ENCODE measurements at regions not wholly inside any gene's neighbourhood (a gene's known extent, or its start where the extent isn't known, plus 50 kb on each side); places are given as distances from the start of the nearest gene placed in this dataset.
"Not testable (repeated sequence)": the region's sequence is repeated elsewhere in the genome, so short reads cannot be mapped to it uniquely, and the experiment has no call there.

GRCh38 chr16:59116744-59117143 lies 382.6 kb upstream of the GOT2 start:
- DNase-seq (ENCODE audit: low read depth in 2 of 2), result no peak

GRCh38 chr16:59114790-59115189 lies 380.7 kb upstream of the GOT2 start:
- DNase-seq (ENCODE audit: low read depth in 2 of 2), result no peak

- no peak for DNase-seq (ENCODE audit: low read depth in 2 of 2)
These were observed 379.0 kb upstream of the GOT2 start for GRCh38 chr16:59113004-59113670.

- DNase-seq (ENCODE audit: low read depth in 2 of 2), result no peak
These were observed 377.2 kb upstream of the GOT2 start for GRCh38 chr16:59111280-59111679.

- DNase-seq (ENCODE audit: low read depth in 2 of 2), result peak in 1 of 2 donors; percentile 2
These were observed 374.3 kb upstream of the GOT2 start for GRCh38 chr16:59108374-59108773.

- not testable (repeated sequence) for DNase-seq (ENCODE audit: low read depth in 2 of 2)
These were observed 362.6 kb upstream of the GOT2 start for GRCh38 chr16:59096682-59097081.

GRCh38 chr16:59090541-59090940 lies 356.4 kb upstream of the GOT2 start:
- DNase-seq (ENCODE audit: low read depth in 2 of 2), result no peak

- DNase-seq (ENCODE audit: low read depth in 2 of 2), result no peak
These were observed 354.3 kb upstream of the GOT2 start for GRCh38 chr16:59088431-59088830.

GRCh38 chr16:59087641-59088040 lies 353.5 kb upstream of the GOT2 start:
- DNase-seq (ENCODE audit: low read depth in 2 of 2), result no peak

- DNase-seq (ENCODE audit: low read depth in 2 of 2), result peak; percentile 2 to 41
These were observed 333.1 kb upstream of the GOT2 start for GRCh38 chr16:59067205-59067604.

- no peak for DNase-seq (ENCODE audit: low read depth in 2 of 2)
These were observed 326.1 kb upstream of the GOT2 start for GRCh38 chr16:59060207-59060606.

- no peak for DNase-seq (ENCODE audit: low read depth in 2 of 2)
These were observed 324.1 kb upstream of the GOT2 start for GRCh38 chr16:59058250-59058649.

- DNase-seq (ENCODE audit: low read depth in 2 of 2), result no peak
These were observed 319.8 kb upstream of the GOT2 start for GRCh38 chr16:59053911-59054310.

GRCh38 chr16:59052231-59052630 lies 318.1 kb upstream of the GOT2 start:
- DNase-seq (ENCODE audit: low read depth in 2 of 2), result no peak

GRCh38 chr16:59048876-59049275 lies 314.8 kb upstream of the GOT2 start:
- no peak for DNase-seq (ENCODE audit: low read depth in 2 of 2)

GRCh38 chr16:59047114-59047513 lies 313.0 kb upstream of the GOT2 start:
- no peak for DNase-seq (ENCODE audit: low read depth in 2 of 2)

- no peak for DNase-seq (ENCODE audit: low read depth in 2 of 2)
These were observed 312.2 kb upstream of the GOT2 start for GRCh38 chr16:59046335-59046734.

GRCh38 chr16:59045501-59045900 lies 311.4 kb upstream of the GOT2 start:
- DNase-seq (ENCODE audit: low read depth in 2 of 2), result no peak

GRCh38 chr16:59044616-59045015 lies 310.5 kb upstream of the GOT2 start:
- DNase-seq (ENCODE audit: low read depth in 2 of 2), result no peak

- no peak for DNase-seq (ENCODE audit: low read depth in 2 of 2)
These were observed 308.2 kb upstream of the GOT2 start for GRCh38 chr16:59042301-59042700.

GRCh38 chr16:59039066-59039720 lies 305.1 kb upstream of the GOT2 start:
- DNase-seq (ENCODE audit: low read depth in 2 of 2), result peak in 1 of 2 donors; percentile 4

GRCh38 chr16:59030923-59031485 lies 296.9 kb upstream of the GOT2 start:
- DNase-seq (ENCODE audit: low read depth in 2 of 2), result no peak

- DNase-seq (ENCODE audit: low read depth in 2 of 2), result no peak
These were observed 287.6 kb upstream of the GOT2 start for GRCh38 chr16:59021751-59022150.
